ENCODE measurements at regions not wholly inside any gene's neighbourhood (a gene's known extent, or its start where the extent isn't known, plus 50 kb on each side); places are given as distances from the start of the nearest gene placed in this dataset.

- Mint-ChIP-seq H3K4me1 (ENCODE audit: low read depth) (no peaks in the 10 kb centered on the region), H3K27ac (no peak overlapping the region), H3K27me3 (peaks cover 2% of the 10 kb centered on the region), H3K9me3 (peaks cover 9% of the 10 kb centered on the region), H3K4me3 (no peak overlapping the region), H3K36me3 (ENCODE audit: low read depth) (no peaks in the 10 kb centered on the region)
- intact Hi-C loops (cut with micrococcal nuclease): no loop called here
Observed at GRCh38 chr10:10946801-10947200, 70.9 kb upstream of the CELF2 start.

GRCh38 chr10:10951675-10952074 lies 66.0 kb upstream of the CELF2 start:
- H3K4me1 Mint-ChIP-seq (ENCODE audit: low read depth): no peaks in the 10 kb centered on the region
- H3K9me3 Mint-ChIP-seq: no peaks in the 10 kb centered on the region
- H3K4me3 Mint-ChIP-seq: no peak overlapping the region
- intact Hi-C loops (cut with micrococcal nuclease): no loop called here
- peaks cover 2% of the 10 kb centered on the region for H3K27me3 Mint-ChIP-seq
- no peaks in the 10 kb centered on the region for H3K36me3 Mint-ChIP-seq (ENCODE audit: low read depth)
- no peak overlapping the region for H3K27ac Mint-ChIP-seq

GRCh38 chr10:10952800-10953199 lies 64.9 kb upstream of the CELF2 start:
- intact Hi-C loops (cut with micrococcal nuclease): no loop called here
- Mint-ChIP-seq H3K4me3 (no peak overlapping the region), H3K36me3 (ENCODE audit: low read depth) (no peaks in the 10 kb centered on the region), H3K27me3 (peaks cover 2% of the 10 kb centered on the region), H3K4me1 (ENCODE audit: low read depth) (no peaks in the 10 kb centered on the region), H3K27ac (no peak overlapping the region), H3K9me3 (no peaks in the 10 kb centered on the region)

- H3K36me3 Mint-ChIP-seq (ENCODE audit: low read depth): no peaks in the 10 kb centered on the region
- H3K4me3 Mint-ChIP-seq: no peak overlapping the region
- no peak overlapping the region for H3K27ac Mint-ChIP-seq
- H3K4me1 Mint-ChIP-seq (ENCODE audit: low read depth): no peaks in the 10 kb centered on the region
- no peaks in the 10 kb centered on the region for H3K9me3 Mint-ChIP-seq
- peaks cover 4% of the 10 kb centered on the region for H3K27me3 Mint-ChIP-seq
- intact Hi-C loops (cut with micrococcal nuclease): no loop called here
Observed at GRCh38 chr10:10956681-10957542, 60.8 kb upstream of the CELF2 start.

GRCh38 chr10:10958041-10958440 lies 59.6 kb upstream of the CELF2 start:
- intact Hi-C loops (cut with micrococcal nuclease): no loop called here
- Mint-ChIP-seq H3K9me3 (no peaks in the 10 kb centered on the region), H3K27ac (no peak overlapping the region), H3K4me3 (no peak overlapping the region), H3K4me1 (ENCODE audit: low read depth) (no peaks in the 10 kb centered on the region), H3K27me3 (peaks cover 2% of the 10 kb centered on the region), H3K36me3 (ENCODE audit: low read depth) (no peaks in the 10 kb centered on the region)

- no peaks in the 10 kb centered on the region for H3K4me1 Mint-ChIP-seq (ENCODE audit: low read depth)
- H3K36me3 Mint-ChIP-seq (ENCODE audit: low read depth): no peaks in the 10 kb centered on the region
- no peak overlapping the region for H3K4me3 Mint-ChIP-seq
- H3K9me3 Mint-ChIP-seq: no peaks in the 10 kb centered on the region
- intact Hi-C loops (cut with micrococcal nuclease): no loop called here
- H3K27me3 Mint-ChIP-seq: peaks cover 2% of the 10 kb centered on the region
- no peak overlapping the region for H3K27ac Mint-ChIP-seq
Observed at GRCh38 chr10:10959666-10960065, 58.0 kb upstream of the CELF2 start.

GRCh38 chr10:10960534-10960933 lies 57.1 kb upstream of the CELF2 start:
- H3K4me3 Mint-ChIP-seq: no peak overlapping the region
- H3K4me1 Mint-ChIP-seq (ENCODE audit: low read depth): no peaks in the 10 kb centered on the region
- H3K27me3 Mint-ChIP-seq: peaks cover 2% of the 10 kb centered on the region
- H3K36me3 Mint-ChIP-seq (ENCODE audit: low read depth): no peaks in the 10 kb centered on the region
- no peak overlapping the region for H3K27ac Mint-ChIP-seq
- no peaks in the 10 kb centered on the region for H3K9me3 Mint-ChIP-seq
- intact Hi-C loops (cut with micrococcal nuclease): no loop called here

GRCh38 chr10:10961072-10961471 lies 56.6 kb upstream of the CELF2 start:
- Mint-ChIP-seq H3K4me1 (ENCODE audit: low read depth) (no peaks in the 10 kb centered on the region), H3K36me3 (ENCODE audit: low read depth) (no peaks in the 10 kb centered on the region), H3K27ac (no peak overlapping the region), H3K27me3 (peaks cover 2% of the 10 kb centered on the region), H3K9me3 (no peaks in the 10 kb centered on the region), H3K4me3 (no peak overlapping the region)
- intact Hi-C loops (cut with micrococcal nuclease): no loop called here

- no peak overlapping the region for H3K4me3 Mint-ChIP-seq
- H3K36me3 Mint-ChIP-seq (ENCODE audit: low read depth): no peaks in the 10 kb centered on the region
- intact Hi-C loops (cut with micrococcal nuclease): no loop called here
- peaks cover 5% of the 10 kb centered on the region for H3K27me3 Mint-ChIP-seq
- no peak overlapping the region for H3K27ac Mint-ChIP-seq
- no peaks in the 10 kb centered on the region for H3K4me1 Mint-ChIP-seq (ENCODE audit: low read depth)
- no peaks in the 10 kb centered on the region for H3K9me3 Mint-ChIP-seq
Observed at GRCh38 chr10:10967029-10967428, 50.6 kb upstream of the CELF2 start.

- H3K4me1 Mint-ChIP-seq (ENCODE audit: low read depth): no peaks in the 10 kb centered on the region
Observed at GRCh38 chr10:10967581-10968256, 50.0 kb upstream of the CELF2 start.

More at GRCh38 chr10:10967581-10968256, 50.0 kb upstream of the CELF2 start:
- intact Hi-C loops (cut with micrococcal nuclease): no loop called here
- Mint-ChIP-seq H3K36me3 (ENCODE audit: low read depth) (no peaks in the 10 kb centered on the region), H3K27ac (no peak overlapping the region), H3K9me3 (no peaks in the 10 kb centered on the region), H3K27me3 (peaks cover 9% of the 10 kb centered on the region), H3K4me3 (no peak overlapping the region)

All from dendritic cell treated with granulocyte-macrophage colony-stimulating factor and Interleukin-4, amounts not matched to agents 40 ng/mL and 50 ng/mL, for 4 days (primary cell).